HG02884 (cell line): ENCODE measurements at regions not wholly inside any gene's neighbourhood (a gene's known extent, or its start where the extent isn't known, plus 50 kb on each side); places are given as distances from the start of the nearest gene placed in this dataset.
A peak's percentile ranks its signal among the peaks of the same experiment; 100 is the strongest.
"Not testable (repeated sequence)": the region's sequence is repeated elsewhere in the genome, so short reads cannot be mapped to it uniquely, and the experiment has no call there.

Experiments used
- ATAC-seq: cut with Tn5 transposase; IDR thresholded peaks from one replicate; pipeline ENCODE4 v1.9.1; 2021; ENCODE audit warnings: mild to moderate bottlenecking, moderate library complexity; ENCODE audit not compliant: unreplicated experiment

GRCh38 chr3:150303768-150304167, 104.3 kb upstream of the TSC22D2 start:
- no peak for ATAC-seq

DNA sequence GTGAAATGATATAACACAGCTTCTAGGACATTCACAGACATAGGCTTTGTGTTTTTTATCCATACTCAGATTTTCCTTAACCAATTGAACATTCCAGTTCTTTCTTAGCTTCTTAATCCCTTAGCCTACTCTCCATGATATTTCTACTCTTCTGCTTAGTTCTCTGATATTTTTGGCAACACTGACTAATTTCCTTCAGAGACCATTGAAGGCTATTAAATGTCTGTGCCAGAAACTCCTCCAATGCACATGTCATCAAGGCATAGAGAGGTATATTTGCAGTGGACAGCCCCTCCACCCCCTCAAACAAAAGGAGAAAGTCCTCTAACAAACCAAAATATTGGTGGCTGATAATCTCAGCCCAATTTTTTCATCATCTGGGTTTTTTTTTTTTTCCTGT, 105.9 kb upstream of the TSC22D2 start:
- no peak for ATAC-seq

GRCh38 chr3:150300852-150301517, 107.1 kb upstream of the TSC22D2 start:
- no peak for ATAC-seq

DNA sequence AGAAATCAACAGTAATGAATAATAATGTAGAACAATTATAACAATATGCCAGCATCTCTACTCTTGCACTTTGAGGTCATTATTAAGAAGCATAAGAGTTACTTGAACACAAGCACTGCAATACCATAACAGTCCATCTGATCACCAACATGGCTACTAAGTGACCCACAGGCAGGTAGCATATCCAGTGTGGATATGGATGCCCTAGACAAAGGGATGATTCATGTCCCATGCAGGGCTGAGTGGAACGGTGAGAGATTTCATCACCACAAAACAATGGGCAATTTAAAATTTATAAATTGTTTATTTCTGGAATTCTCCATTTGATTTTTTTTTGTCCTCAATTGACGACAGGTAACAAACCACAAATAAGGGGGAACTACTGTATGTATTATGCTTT, 107.7 kb upstream of the TSC22D2 start:
- no peak for ATAC-seq

DNA sequence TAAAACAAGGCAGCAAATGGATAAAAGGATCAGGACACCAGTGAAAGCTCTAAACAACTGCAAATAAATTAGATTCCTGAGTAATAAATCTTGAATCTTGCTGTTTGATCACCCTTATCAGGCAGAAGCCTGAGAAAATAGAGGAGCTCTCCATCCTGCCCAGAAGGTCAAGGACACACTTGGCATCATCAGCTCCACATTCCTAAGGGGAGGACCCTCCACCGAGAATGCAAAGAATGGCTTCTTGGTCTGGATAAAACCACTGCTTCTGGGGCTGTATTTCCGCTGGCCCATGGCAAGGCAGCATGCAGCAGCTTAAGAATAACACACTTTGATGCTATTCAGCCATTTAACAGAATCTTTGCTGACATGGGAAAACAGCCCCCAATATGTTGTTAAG, 108.9 kb upstream of the TSC22D2 start:
- no peak for ATAC-seq

GRCh38 chr3:150296966-150297365, 111.1 kb upstream of the TSC22D2 start:
- ATAC-seq: no peak

- ATAC-seq: no peak
Measured at GRCh38 chr3:150296123-150296735, 111.9 kb upstream of the TSC22D2 start.

DNA sequence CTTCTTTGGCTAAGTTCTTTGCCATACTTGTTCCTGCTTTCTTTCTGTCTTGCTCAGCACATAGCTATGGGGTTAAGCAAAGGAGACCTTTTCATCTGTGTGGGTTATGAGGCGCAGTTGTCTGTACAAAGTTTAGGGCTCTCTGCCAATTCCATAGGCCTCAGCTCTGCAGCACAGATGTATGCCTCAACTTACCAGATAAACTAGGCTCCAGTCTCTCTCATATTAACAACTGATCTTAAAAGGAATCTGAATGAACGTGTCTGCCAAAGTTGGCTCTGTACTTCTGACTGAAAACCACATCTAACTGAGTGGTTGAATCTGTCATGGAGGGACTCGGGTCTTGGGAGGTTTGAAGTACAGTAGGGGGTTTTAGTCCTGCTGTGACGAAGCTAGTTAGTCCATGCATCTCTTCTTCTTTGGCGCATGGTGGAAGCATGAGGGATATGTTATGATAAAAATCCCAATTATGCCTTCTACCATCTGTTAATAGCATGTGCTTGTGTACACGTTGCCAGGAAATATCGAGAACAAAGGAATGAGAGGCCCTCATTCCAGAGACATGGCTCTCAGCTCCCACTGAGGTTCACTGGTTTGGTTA, 114.6 kb upstream of the TSC22D2 start:
- ATAC-seq: no peak

DNA sequence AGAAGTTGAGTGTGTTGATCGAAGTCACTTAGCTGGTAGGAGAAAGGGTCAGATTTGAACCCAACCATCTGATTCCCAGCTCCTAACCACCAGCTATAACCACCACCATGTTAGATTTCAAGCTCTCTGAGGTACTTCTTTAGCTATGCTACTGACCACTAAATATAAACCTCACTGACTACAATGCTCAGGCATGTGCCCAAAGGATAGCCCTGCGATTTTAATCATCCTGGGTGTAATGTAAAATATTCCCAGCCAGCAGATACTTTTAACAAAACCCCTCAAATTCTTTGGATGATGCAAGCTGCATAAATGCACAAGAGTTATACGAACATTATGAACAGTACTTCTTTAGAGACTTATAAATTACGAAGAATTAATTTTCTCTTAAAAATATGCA, 115.2 kb upstream of the TSC22D2 start:
- ATAC-seq: no peak

DNA sequence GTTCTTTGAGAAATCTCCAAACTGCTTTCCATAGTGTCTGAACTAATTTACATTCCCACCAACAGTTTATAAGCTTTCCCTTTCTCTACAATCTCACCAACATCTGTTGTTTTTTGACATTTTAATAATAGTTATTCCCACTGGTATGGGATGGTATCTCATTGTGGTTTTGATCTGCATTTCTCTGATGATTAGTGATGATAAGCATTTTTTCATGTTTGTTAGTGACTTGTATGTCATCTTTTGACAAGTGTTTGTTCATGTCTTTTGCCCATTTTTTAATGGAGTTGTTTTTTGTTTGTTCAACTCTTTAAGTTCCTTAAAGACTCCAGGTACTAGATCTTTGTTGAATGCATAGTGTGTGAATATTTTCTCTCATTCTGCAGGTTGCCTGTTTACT, 116.6 kb upstream of the TSC22D2 start:
- ATAC-seq: no peak

DNA sequence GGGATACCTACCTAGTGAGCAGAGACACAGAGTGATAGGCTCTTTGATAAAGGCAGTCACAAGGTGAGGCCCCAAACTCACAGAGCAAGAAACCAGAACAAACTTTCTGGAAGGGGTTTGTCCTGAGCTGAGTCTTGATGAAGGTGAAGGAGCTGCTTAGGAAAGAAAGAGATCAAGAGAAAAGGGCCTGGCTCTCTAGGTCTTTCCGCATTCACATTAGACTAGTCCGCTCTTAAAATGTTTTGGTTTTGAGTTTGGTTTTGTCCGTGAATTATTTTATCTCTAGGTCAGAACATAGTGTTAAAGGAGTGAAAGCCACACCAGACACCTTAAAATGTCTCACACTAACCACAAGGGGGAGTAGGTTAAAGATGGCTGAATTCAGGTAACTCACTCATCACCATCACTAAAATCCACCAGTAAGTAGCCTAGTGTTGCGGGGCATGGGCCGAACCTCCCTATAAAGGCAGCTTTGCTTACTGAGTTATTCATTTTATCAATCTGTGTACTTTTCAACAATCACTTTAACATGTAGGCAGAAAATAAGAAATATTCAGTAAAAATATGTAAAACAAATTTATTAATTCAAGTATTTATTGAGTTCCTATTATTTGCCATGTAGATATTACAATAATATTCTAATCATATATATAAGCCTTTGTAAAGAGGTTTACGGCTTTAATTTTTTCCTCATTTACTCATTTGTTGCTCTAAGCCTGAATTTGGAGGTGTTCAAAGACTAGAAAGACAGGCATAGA, 121.5 kb upstream of the TSC22D2 start:
- ATAC-seq: peak; percentile 87

DNA sequence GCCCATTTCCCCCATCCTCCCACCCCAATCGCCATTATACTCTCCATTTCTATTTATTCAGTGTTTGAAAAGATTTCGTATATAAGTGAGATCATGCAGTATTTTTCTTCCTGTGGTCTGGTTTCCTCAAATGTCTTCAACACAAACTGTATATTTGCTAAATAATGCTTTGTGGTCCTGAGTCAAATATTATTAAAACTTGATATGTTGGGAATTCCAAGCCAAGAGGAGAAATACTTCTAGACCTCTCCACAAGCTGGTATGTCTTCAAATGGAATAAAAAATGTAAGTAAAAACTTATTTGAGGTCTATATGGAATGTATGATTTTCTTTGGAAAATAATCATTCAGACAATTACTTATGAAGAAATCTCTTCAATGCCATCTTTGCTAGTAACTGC, 122.5 kb upstream of the TSC22D2 start:
- ATAC-seq: no peak

GRCh38 chr3:150278843-150279381, 129.2 kb upstream of the TSC22D2 start:
- no peak for ATAC-seq

DNA sequence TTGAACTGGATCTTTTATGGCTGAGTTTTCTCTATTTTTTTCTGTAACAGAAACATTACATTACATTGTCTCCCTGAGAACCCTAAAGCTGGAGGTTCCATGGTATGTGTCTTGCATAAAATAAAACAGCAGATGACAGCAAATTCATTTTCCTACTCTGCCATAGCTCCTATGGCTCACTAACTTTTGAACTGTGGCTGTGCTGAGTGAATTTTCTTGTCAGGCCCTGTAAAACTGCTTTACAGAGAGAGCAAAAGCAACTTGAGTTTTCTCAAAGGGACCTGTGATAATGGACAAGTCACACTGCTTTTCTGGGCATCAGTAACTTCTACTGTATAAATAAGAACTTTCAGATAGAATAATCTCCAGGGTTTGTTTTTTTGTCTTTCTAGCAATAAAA, 129.9 kb upstream of the TSC22D2 start:
- ATAC-seq: no peak

DNA sequence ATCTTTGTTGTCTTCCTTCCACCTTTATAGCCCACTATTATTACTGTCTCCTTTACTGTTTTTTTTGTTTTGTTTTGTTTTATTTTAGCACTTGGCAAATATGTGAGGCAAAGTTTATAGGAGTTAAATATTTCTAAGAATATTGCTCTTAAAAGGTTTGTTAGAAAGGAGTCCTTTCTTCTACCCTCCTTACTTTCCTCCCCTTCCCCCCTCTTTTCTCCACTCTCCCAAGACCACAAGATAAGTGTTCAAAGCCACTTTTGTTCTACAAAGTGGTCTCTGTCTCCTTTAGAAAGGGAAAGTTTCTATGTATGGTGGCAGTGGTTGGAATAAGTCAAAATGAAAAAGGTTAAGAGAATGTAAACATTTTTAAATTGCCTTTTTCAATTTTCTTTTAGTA, 130.7 kb upstream of the TSC22D2 start:
- ATAC-seq: no peak

GRCh38 chr3:150275941-150276340, 132.2 kb upstream of the TSC22D2 start:
- no peak for ATAC-seq

GRCh38 chr3:150274372-150274771, 133.7 kb upstream of the TSC22D2 start:
- no peak for ATAC-seq

- no peak for ATAC-seq
Measured at GRCh38 chr3:150273396-150273795, 134.7 kb upstream of the TSC22D2 start.

GRCh38 chr3:150271591-150271960, 136.5 kb upstream of the TSC22D2 start:
- no peak for ATAC-seq

DNA sequence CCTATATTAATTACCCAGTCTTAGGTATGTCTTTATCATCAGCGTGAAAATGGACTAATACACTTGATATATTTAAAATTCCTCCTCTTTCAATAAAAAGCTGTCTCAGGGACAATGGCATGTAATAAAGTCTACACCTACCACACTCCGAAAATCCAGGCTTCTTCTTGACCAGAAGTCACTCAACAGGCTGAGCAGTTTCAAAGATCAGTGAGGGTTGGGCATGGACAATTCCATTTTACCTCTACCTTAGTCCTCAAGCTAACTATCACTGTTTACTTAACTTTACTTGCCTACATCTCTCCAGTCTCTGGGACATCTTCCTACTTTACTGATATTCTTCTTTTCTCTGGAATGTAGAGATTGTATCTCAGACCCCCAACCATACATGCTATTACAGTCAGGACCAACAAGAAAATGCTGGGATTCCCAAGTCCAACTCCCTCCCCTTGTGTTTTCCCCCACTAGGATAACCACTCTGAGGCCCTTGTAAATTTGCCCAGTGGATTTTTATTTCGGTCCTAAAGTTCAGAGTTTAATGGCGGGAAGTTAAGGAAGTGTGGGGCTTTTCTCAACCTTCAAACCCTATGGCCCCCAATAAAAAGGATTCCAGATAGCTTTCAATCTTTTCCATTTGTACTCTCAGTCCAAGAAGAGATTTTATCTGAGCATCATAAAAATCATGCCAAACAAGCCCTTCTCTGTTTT, 137.1 kb upstream of the TSC22D2 start:
- ATAC-seq: no peak

DNA sequence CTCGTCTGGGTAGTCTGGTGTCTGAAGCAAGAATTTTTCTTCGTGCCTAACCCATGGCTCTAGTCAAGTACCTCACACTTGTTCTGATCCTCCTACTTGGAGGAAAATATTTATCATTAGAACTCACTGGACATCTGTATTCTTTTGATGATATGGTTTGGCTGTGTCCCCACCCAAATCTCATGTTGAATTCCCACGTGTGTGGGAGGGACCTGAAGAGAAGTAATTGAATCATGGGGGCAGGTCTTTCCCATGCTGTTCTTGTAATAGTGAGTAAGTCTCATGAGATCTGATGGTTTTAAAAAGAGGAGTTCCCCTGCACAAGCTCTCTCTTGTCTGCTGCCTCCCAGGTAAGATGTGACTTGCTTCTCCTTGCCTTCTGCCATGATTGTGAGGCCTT, 137.7 kb upstream of the TSC22D2 start:
- ATAC-seq: not testable (repeated sequence)
